Natural killer cell treated with Interleukin-12 subunit alpha and Interleukin-12 subunit beta and Interleukin-15 and Interleukin-18, amount 100 ng/mL, for 72 hours (primary cell): ENCODE measurements at regions not wholly inside any gene's neighbourhood (a gene's known extent, or its start where the extent isn't known, plus 50 kb on each side); places are given as distances from the start of the nearest gene placed in this dataset.
"Not testable (repeated sequence)": the region's sequence is repeated elsewhere in the genome, so short reads cannot be mapped to it uniquely, and the experiment has no call there.

Experiments used
- ATAC-seq, 2 donors: fragments of 150-1000 bp; cut with Tn5 transposase in 1 of 2; sonication (Bioruptor Pico), chemical (Tn5 transposase) in 1 of 2; 2 replicates each; pipeline ENCODE4 v1.10.0; 2021
- DNase-seq: peaks from one replicate; pipeline ENCODE4 v3.0.0; 2022; ENCODE audit warnings: low spot score
- H3K27ac Mint-ChIP-seq, 2 donors: 1 replicate in 1 of 2; 2 replicates in 1 of 2; pipeline ENCODE4 v1.8.0; 2022; ENCODE audit warnings: mixed read lengths in 2 of 2, mild to moderate bottlenecking in 1 of 2, moderate library complexity in 1 of 2
- H3K27me3 Mint-ChIP-seq, 2 donors: 1 replicate in 1 of 2; 2 replicates in 1 of 2; pipeline ENCODE4 v1.8.0; 2022; ENCODE audit warnings: mixed read lengths in 2 of 2
- H3K36me3 Mint-ChIP-seq: one replicate; pipeline ENCODE4 v1.8.0; 2022; ENCODE audit warnings: mixed read lengths
- H3K4me1 Mint-ChIP-seq, 2 donors: 1 replicate in 1 of 2; 2 replicates in 1 of 2; pipeline ENCODE4 v1.8.0; 2022; ENCODE audit warnings: low read depth in 2 of 2, mixed read lengths in 2 of 2, mild to moderate bottlenecking in 1 of 2
- H3K4me3 Mint-ChIP-seq: one replicate; pipeline ENCODE4 v1.8.0; 2022; ENCODE audit warnings: mixed read lengths
- H3K9me3 Mint-ChIP-seq: 2 replicates; pipeline ENCODE4 v1.8.0; 2022; ENCODE audit warnings: mixed read lengths

DNA sequence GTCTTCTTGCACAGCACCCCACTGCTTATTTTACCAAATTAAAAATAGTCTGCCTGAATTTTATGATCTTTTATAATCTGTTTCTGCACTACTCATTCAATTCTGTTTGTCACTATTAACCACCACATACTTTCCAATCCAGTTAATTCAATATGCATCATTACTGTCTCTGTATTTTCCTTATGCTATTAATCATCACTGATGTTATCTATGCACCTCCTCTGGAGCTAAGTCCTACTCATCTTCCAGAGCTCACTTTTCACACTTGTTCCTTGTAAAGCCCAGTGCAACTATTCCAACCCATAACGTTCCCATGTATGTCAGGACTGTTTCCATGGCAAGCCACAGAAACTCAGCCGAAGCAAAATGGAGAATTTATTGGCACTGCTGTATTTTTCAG, 713.6 kb downstream of the PLCL1 start:
- ATAC-seq, result no peak

DNA sequence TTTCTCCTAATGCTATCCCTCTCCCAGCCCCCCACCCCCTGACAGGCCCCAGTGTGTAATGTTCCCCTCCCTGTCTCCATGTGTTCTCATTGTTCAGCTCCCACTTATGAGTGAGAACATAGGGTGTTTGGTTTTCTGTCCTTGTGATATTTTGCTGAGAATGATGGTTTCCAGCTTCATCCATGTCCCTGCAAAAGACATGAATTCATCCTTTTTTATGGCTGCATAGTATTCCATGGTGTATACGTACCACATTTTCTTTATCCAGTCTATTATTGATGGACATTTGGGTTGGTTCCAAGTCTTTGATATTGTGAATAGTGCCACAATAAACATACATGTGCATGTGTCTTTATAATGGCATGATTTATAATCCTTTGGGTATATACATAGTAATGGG, 704.2 kb downstream of the PLCL1 start:
- not testable (repeated sequence) for ATAC-seq, H3K4me1 Mint-ChIP-seq, H3K27ac Mint-ChIP-seq, H3K4me3 Mint-ChIP-seq, H3K9me3 Mint-ChIP-seq, H3K27me3 Mint-ChIP-seq, H3K36me3 Mint-ChIP-seq, DNase-seq

More for the DNA sequence above, 713.6 kb downstream of the PLCL1 start:
- DNase-seq, result no peak
- no peak overlapping the region for H3K4me3 Mint-ChIP-seq
- H3K27me3 Mint-ChIP-seq, result no peaks in the 10 kb centered on the region
- H3K9me3 Mint-ChIP-seq, result peaks cover 3% of the 10 kb centered on the region
- H3K36me3 Mint-ChIP-seq, result no peaks in the 10 kb centered on the region
- H3K4me1 Mint-ChIP-seq, result no peaks in the 10 kb centered on the region
- no peak overlapping the region for H3K27ac Mint-ChIP-seq

DNA sequence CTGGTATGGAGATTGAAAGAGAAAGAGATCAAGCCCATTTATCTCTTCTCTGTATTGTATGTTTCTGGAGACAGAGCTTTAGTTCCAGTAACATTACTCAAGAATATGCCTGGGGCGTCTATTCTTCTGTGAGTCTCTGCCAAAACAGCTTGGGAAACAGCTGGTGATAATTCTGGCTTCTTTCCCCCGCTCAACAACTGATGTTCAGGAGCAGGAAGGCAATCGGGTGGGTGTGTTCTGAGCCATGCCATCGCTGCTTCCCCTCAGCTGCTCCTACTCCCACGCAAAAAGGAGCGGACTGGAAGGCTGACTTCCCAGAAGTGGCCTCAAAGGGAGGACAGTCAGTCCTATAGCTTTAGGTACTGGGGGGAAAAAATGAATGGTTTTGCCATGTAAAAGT, 695.1 kb downstream of the PLCL1 start:
- no peak overlapping the region for H3K27ac Mint-ChIP-seq
- H3K27me3 Mint-ChIP-seq, result no peaks in the 10 kb centered on the region
- H3K36me3 Mint-ChIP-seq, result no peaks in the 10 kb centered on the region
- H3K4me1 Mint-ChIP-seq, result no peaks in the 10 kb centered on the region
- H3K9me3 Mint-ChIP-seq, result no peaks in the 10 kb centered on the region
- DNase-seq (no peak), ATAC-seq (no peak)
- no peak overlapping the region for H3K4me3 Mint-ChIP-seq

DNA sequence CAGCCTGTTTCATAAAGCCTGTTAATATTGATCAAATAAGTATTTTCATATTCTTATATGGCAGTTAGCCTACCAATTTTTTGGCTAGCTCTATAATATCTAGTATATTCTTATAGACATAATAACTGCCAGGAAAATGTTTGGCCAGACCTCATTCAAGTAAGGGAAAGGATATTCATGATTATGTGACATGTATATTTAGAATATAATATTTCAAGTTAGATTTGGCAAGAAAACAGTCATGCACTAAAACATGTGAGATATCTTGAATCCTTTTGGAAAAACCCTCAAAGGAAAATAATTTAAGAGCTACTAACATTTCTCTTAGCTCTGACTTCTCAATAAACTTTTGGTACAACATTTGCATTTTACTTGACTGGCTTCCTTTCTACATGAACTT, 694.1 kb downstream of the PLCL1 start:
- DNase-seq, result no peak
- ATAC-seq, result no peak
- no peaks in the 10 kb centered on the region for H3K27me3 Mint-ChIP-seq
- no peaks in the 10 kb centered on the region for H3K4me1 Mint-ChIP-seq
- no peaks in the 10 kb centered on the region for H3K9me3 Mint-ChIP-seq
- H3K4me3 Mint-ChIP-seq, result no peak overlapping the region
- no peaks in the 10 kb centered on the region for H3K36me3 Mint-ChIP-seq
- H3K27ac Mint-ChIP-seq, result no peak overlapping the region

DNA sequence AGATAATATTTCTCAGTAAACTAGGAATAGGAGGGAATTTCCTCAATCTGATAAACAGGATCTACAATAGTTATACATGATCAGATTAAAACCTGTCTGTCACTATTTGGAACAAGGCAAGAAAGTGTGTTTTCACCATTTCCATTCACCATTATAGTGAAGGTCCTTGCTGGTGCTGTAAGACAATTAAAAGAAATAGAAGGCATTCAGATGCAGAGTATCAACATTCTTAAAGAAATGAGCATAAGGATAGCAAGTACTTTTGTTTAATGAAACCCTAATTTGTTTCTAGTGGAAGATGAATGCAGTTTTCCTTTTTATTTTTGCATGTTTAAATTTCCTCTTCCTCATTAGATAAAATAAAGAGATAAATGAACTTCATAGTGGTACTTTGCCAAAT, 693.7 kb downstream of the PLCL1 start:
- Mint-ChIP-seq H3K9me3 (no peaks in the 10 kb centered on the region), H3K4me3 (no peak overlapping the region), H3K36me3 (no peaks in the 10 kb centered on the region), H3K27me3 (no peaks in the 10 kb centered on the region), H3K4me1 (no peaks in the 10 kb centered on the region), H3K27ac (no peak overlapping the region)
- no peak for ATAC-seq
- DNase-seq, result no peak

DNA sequence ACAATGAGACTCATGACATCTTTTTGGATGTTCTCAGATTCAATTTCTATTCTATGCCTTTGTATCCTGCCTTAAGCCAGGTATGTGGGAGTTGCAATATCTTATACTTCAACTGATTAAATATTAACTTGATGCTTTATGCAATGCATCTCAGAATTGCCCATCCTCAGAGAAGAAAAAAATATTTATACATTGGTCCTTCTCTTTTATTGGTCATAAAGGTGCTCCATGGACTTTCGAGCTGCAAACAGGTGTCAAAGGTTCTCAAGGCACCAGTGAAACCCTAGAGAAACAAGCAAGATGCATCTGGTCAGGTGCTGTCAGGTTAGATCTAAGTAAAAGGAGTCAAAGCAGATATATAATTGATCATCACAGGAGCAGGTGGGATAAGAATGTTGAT, 690.5 kb downstream of the PLCL1 start:
- no peak for ATAC-seq
- peaks cover 6% of the 10 kb centered on the region for H3K9me3 Mint-ChIP-seq
- no peaks in the 10 kb centered on the region for H3K4me1 Mint-ChIP-seq
- no peak overlapping the region for H3K4me3 Mint-ChIP-seq
- DNase-seq, result no peak
- H3K36me3 Mint-ChIP-seq, result no peaks in the 10 kb centered on the region
- no peak overlapping the region for H3K27ac Mint-ChIP-seq
- no peaks in the 10 kb centered on the region for H3K27me3 Mint-ChIP-seq

DNA sequence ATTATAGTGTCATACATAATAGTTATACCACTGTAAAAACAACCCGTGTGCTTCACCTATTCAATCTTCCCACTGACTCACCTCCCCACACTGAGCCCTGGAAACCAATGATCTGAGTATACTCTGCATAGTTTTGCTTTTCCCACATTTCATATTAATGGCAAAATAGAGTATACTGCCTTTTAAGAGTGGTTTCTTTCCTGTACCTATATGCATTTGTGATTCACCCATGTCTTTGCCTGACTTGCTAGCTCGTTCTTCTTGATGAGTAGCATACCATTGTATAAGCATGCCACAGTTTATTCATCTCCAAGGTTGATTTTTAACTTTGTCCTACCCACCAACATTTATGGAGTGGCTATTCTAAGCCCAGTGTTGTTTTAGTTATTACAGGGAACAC, 686.4 kb downstream of the PLCL1 start:
- Mint-ChIP-seq H3K27ac (no peak overlapping the region), H3K4me1 (no peaks in the 10 kb centered on the region), H3K9me3 (peaks cover 9% of the 10 kb centered on the region), H3K4me3 (no peak overlapping the region), H3K27me3 (no peaks in the 10 kb centered on the region), H3K36me3 (no peaks in the 10 kb centered on the region)
- DNase-seq, result no peak
- no peak for ATAC-seq

DNA sequence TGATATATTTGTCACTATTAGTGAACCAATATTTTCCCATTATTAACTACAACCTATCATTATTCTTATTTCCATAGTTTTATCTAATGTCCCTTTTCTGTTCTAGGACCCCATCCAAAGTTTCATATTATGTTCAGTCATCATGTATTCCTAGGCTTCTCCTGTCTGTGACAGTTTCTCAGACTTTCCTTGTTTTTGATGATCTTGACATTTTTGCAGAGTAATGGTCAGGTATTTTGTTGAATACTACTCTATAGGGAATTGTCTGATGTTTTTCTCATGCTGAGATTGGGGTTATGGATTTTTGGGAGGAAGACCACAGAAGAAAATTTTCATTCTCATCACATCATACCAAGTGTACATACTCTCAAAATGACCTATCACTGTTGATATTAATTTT, 684.6 kb downstream of the PLCL1 start:
- Mint-ChIP-seq H3K4me3 (no peak overlapping the region), H3K27me3 (no peaks in the 10 kb centered on the region), H3K27ac (no peak overlapping the region), H3K4me1 (no peaks in the 10 kb centered on the region), H3K36me3 (no peaks in the 10 kb centered on the region), H3K9me3 (peaks cover 9% of the 10 kb centered on the region)
- DNase-seq, result no peak
- no peak for ATAC-seq

DNA sequence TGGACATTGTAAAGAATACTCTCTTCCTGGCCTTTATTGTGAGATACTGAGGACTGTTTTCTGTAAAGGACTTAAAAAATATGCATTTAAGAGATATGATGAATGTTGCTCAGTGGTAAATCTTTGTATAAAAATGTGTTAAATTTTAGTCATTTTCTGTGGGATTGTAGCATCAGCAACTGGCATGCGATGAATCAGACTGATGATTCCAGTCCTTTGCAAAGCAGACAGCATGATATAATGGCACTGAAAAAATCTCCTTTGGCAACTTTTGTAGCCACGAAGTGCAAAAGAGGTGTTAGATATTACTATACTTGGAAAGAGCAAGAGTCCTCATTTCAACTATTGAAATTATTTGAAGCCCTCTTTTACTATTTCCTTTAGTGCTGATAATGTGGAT, 678.7 kb downstream of the PLCL1 start:
- no peaks in the 10 kb centered on the region for H3K4me1 Mint-ChIP-seq
- H3K27ac Mint-ChIP-seq, result no peak overlapping the region
- H3K4me3 Mint-ChIP-seq, result no peak overlapping the region
- peaks cover 7% of the 10 kb centered on the region for H3K9me3 Mint-ChIP-seq
- ATAC-seq, result no peak
- H3K36me3 Mint-ChIP-seq, result no peaks in the 10 kb centered on the region
- no peaks in the 10 kb centered on the region for H3K27me3 Mint-ChIP-seq
- no peak for DNase-seq

DNA sequence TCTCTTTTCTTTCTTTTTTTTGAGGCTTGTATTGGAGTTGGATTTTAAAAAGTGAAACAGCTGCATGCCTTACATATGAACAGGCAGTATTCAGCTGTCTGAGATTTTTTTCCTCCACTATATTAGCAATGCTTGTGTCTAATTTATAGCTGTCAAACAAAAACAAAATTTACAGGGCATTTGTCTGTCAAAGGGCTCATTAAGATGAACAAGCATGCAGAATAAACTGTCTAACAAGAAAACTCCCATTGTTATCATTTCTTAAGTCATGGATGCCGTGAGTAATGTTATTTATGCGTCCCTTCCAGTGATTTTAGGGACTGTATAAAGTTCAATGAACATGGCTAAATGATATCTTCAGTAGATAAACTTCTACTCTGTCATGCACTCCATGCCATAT, 674.7 kb downstream of the PLCL1 start:
- Mint-ChIP-seq H3K4me1 (no peaks in the 10 kb centered on the region), H3K27me3 (no peaks in the 10 kb centered on the region), H3K4me3 (no peak overlapping the region), H3K27ac (no peak overlapping the region), H3K9me3 (peaks cover 7% of the 10 kb centered on the region), H3K36me3 (no peaks in the 10 kb centered on the region)
- DNase-seq (no peak), ATAC-seq (no peak)

DNA sequence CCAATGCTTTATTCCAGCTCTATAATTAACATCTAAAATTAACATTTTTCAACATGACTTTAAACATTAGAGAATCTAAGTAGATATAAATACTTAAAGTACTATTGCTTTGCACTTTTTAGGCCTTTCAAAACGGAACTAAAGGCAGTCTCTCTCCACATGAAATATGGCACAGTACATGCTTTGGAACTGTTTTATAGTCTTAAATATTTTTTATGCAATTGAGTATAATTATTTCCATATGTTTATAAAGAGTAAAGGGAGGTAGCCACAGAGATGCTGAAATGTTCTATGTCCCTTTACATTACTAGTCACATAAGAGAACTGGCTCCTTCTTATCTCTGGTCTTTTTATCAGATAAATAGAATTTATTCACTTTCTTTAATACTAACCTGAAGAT, 674.0 kb downstream of the PLCL1 start:
- no peak for DNase-seq
- Mint-ChIP-seq H3K9me3 (peaks cover 7% of the 10 kb centered on the region), H3K27ac (no peak overlapping the region), H3K4me1 (no peaks in the 10 kb centered on the region), H3K36me3 (no peaks in the 10 kb centered on the region), H3K27me3 (no peaks in the 10 kb centered on the region), H3K4me3 (no peak overlapping the region)
- no peak for ATAC-seq

DNA sequence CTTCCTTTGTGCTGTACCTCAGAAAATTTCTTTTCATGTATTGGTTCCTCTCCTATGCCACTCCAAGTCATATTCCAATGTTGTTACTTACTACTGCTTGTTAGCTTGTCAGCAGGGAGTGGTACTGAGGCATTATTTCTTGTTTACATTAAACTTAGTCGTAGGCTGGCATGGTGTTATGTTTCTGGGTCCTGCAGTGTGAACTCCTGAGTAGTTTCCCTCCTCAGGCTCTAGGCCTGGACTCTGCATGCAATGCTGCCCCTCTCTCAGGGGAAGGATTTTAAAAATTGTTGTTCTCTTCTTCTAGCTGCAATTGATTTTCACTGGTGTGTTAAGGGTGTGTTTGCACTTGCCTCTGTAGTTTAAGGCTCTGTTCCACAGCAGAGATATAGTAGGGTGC, 671.6 kb downstream of the PLCL1 start:
- ATAC-seq (no peak), DNase-seq (no peak)
- no peaks in the 10 kb centered on the region for H3K27me3 Mint-ChIP-seq
- H3K36me3 Mint-ChIP-seq, result no peaks in the 10 kb centered on the region
- H3K9me3 Mint-ChIP-seq, result peaks cover 5% of the 10 kb centered on the region
- H3K4me1 Mint-ChIP-seq, result no peaks in the 10 kb centered on the region
- H3K4me3 Mint-ChIP-seq, result no peak overlapping the region
- H3K27ac Mint-ChIP-seq, result no peak overlapping the region

DNA sequence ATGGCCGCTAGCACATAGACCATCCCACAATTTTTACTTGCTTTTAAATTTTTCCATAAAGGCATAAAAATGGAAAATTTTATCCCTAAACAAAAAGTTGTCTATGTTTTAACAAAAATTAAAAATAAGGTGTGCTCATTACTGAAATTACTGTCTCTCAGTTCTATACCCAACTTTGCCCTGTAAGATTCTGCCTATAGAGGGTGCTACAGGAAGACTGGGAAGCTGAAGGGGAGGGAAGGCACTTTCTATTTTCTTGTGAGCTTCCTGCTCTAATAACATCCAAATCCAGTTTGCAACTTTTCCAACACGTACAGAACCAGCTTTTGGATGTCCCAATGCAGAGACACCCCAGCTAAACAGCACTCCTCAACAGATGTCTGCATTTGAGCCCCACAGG, 666.9 kb downstream of the PLCL1 start:
- Mint-ChIP-seq H3K4me3 (no peak overlapping the region), H3K4me1 (no peaks in the 10 kb centered on the region), H3K27ac (no peak overlapping the region), H3K27me3 (no peaks in the 10 kb centered on the region), H3K36me3 (no peaks in the 10 kb centered on the region), H3K9me3 (no peaks in the 10 kb centered on the region)
- DNase-seq (no peak), ATAC-seq (no peak)

DNA sequence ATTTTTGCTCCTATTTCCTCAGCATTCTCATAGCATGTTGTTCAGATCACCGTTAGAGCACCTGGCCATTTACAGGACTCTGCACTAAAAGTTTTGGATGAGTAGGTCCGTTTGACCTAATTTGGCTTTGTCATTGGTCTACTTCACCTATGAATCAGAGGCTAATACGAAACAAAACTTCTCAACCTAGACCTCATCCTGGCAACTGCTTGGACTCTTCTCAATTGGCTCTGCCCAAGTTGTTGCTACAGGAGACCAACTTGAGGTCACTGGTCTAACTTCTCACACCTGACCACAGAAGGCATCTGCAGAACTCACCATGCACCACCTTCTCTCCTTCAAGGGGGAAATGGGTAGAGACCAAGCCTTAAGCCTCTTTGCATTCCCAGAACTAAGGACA, 663.7 kb downstream of the PLCL1 start:
- Mint-ChIP-seq H3K4me3 (no peak overlapping the region), H3K27ac (no peak overlapping the region), H3K9me3 (peaks cover 4% of the 10 kb centered on the region), H3K27me3 (no peaks in the 10 kb centered on the region), H3K36me3 (no peaks in the 10 kb centered on the region), H3K4me1 (no peaks in the 10 kb centered on the region)
- no peak for DNase-seq
- no peak for ATAC-seq

DNA sequence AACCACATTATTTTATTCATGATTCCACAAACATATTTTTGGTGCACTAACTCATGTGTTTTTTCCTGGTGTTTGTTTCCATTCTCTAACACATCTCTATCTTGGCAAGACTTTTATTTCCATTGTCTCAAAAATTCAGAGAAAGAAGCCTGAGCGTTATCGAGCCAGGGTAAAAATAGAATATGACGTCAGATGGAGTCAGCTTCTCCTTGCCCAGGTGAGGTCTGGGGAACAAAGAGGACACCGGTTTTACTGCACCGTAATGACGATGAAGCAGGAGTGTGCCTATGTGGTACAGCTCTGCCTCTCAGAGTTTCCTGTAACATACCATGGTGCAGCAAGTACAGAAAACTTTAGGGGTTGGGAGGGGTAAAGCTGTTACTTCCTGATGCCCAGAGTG, 661.6 kb downstream of the PLCL1 start:
- no peaks in the 10 kb centered on the region for H3K4me1 Mint-ChIP-seq
- DNase-seq, result no peak
- ATAC-seq, result no peak
- no peaks in the 10 kb centered on the region for H3K36me3 Mint-ChIP-seq
- no peak overlapping the region for H3K27ac Mint-ChIP-seq
- H3K9me3 Mint-ChIP-seq, result peaks cover 4% of the 10 kb centered on the region
- H3K4me3 Mint-ChIP-seq, result no peak overlapping the region
- no peaks in the 10 kb centered on the region for H3K27me3 Mint-ChIP-seq

DNA sequence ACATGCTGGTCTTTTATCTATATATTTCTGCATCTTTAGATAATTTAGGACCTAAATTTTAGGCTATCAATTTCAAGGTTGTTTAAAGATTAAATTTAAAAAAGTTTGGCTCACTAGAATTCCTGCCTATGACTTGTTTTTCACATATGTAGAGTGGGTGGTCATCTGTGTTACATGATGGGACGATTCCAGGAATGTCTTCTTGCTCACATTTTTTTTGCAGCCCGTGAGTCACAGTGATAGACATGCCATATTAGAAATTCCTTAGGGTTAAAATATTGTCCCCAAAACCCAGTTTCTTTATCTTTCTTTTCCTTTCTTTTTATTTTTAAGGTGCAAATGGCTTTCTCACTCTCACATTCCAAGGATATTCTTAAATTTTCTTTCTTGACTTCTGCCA, 652.0 kb downstream of the PLCL1 start:
- no peaks in the 10 kb centered on the region for H3K4me1 Mint-ChIP-seq
- H3K4me3 Mint-ChIP-seq, result no peak overlapping the region
- ATAC-seq, result no peak
- no peak overlapping the region for H3K27ac Mint-ChIP-seq
- no peak for DNase-seq
- peaks cover 5% of the 10 kb centered on the region for H3K9me3 Mint-ChIP-seq
- H3K36me3 Mint-ChIP-seq, result no peaks in the 10 kb centered on the region
- peaks cover 0 to 9% of the 10 kb centered on the region in 2 donors for H3K27me3 Mint-ChIP-seq
